Stomach (tissue), 8 donors: ENCODE measurements at regions not wholly inside any gene's neighbourhood (a gene's known extent, or its start where the extent isn't known, plus 50 kb on each side); places are given as distances from the start of the nearest gene placed in this dataset.
A peak's percentile ranks its signal among the peaks of the same experiment; 100 is the strongest.

Experiments
- DNase-seq, 2 donors: peaks; one replicate each; pipeline versions ENCODE4 v3.0.0 to v3.0.0-alpha.2; 2013 to 2019
- H3K27ac ChIP-seq, 5 donors: fragments of 200-600 bp in 4 of 5; sonication (generic) in 4 of 5; one replicate each; pipeline ENCODE4 v1.5.1; 2013 to 2019; ENCODE audit warnings: mild to moderate bottlenecking in 1 of 5, moderate library complexity in 1 of 5
- H3K27me3 ChIP-seq, 3 donors: fragments of 200-600 bp; sonication (generic); one replicate each; pipeline ENCODE4 v1.5.1; 2017 to 2019; ENCODE audit warnings: mixed run types in 1 of 3
- H3K36me3 ChIP-seq, 4 donors: fragments of 200-600 bp; sonication (generic); 1 replicate in 3 of 4; 2 replicates in 1 of 4; pipeline ENCODE4 v1.5.1; 2016 to 2019
- H3K4me1 ChIP-seq, 4 donors: fragments of 200-600 bp; sonication (generic); one replicate each; pipeline ENCODE4 v1.5.1; 2016 to 2019
- H3K4me3 ChIP-seq, 4 donors: fragments of 200-600 bp; sonication (generic) in 3 of 4; one replicate each; pipeline ENCODE4 v1.5.1; 2016 to 2019; ENCODE audit warnings: mild to moderate bottlenecking in 1 of 4
- H3K9me3 ChIP-seq, 4 donors: fragments of 200-600 bp; sonication (generic); one replicate each; pipeline ENCODE4 v1.5.1; 2016 to 2019
- EP300 ChIP-seq: sonication (generic); formaldehyde crosslinking; IDR thresholded peaks from one replicate; pipeline ENCODE4 v1.6.1; 2017; ENCODE audit warnings: antibody characterized with exemption
- POLR2A ChIP-seq, 4 donors: fragments of 450-650 bp; IDR thresholded peaks; one replicate each; pipeline ENCODE4 v1.6.1; 2016; ENCODE audit warnings: antibody characterized with exemption in 4 of 4, control low read depth in 2 of 4, mild to moderate bottlenecking in 1 of 4, moderate library complexity in 1 of 4
- POLR2AphosphoS5 ChIP-seq, 3 donors: sonication (generic); formaldehyde crosslinking; IDR thresholded peaks; one replicate each; pipeline ENCODE4 v1.6.1; 2016; ENCODE audit warnings: antibody characterized with exemption in 3 of 3
- WGBS, 5 donors: extraction: QIAGEN DNeasy Blood & Tissue Kit in 3 of 5; methylation state at CpG; one replicate each; pipeline versions ENCODE4 v1.1.5 to v1.1.7; 2013 to 2018; 5-methylcytosine and 5-hydroxymethylcytosine counted together
- intact Hi-C: fragments of 100-400 bp; cut with DNase I; formaldehyde crosslinking; loops from one replicate; pipeline ENCODE4 v1.15.1; 2023; ENCODE audit warnings: low total_unique reads
- TF ChIP-seq, protein P1 (sequence below), 7 experiments: fragments of 450-650 bp in 4 of 7; fragments of 200-600 bp in 3 of 7; sonication (generic) in 3 of 7; IDR thresholded peaks; one replicate each; pipeline ENCODE4 v1.5.1; 2016 to 2019; ENCODE audit warnings: antibody characterized with exemption in 7 of 7, control low read depth in 2 of 7, mild to moderate bottlenecking in 1 of 7
- donor health status: healthy with polysubstance abuse.
- donor health status: Bipolar disorder and iron deficiency.
- donor health status: healthy.

DNA sequence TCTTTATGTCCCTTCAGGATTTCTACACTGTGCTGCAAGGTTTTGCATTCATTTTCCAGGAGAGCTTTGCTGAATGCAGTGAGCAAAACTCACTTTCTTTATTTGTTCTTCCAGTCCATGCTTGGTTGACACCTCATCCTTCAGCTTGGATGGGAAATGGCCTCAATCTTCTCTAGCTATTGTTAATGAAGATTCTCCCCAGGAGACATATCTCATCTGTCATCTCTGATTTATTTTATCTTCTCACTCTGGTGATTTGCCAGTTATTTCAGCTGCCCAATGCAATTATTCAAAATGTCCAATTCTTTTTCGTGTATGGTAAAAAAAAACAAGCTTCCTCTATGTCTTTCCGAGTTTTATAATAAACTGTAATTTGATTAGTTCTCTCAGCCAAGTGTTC, 77.9 kb upstream of the PAK5 start:
- TF ChIP-seq, protein P1, sequence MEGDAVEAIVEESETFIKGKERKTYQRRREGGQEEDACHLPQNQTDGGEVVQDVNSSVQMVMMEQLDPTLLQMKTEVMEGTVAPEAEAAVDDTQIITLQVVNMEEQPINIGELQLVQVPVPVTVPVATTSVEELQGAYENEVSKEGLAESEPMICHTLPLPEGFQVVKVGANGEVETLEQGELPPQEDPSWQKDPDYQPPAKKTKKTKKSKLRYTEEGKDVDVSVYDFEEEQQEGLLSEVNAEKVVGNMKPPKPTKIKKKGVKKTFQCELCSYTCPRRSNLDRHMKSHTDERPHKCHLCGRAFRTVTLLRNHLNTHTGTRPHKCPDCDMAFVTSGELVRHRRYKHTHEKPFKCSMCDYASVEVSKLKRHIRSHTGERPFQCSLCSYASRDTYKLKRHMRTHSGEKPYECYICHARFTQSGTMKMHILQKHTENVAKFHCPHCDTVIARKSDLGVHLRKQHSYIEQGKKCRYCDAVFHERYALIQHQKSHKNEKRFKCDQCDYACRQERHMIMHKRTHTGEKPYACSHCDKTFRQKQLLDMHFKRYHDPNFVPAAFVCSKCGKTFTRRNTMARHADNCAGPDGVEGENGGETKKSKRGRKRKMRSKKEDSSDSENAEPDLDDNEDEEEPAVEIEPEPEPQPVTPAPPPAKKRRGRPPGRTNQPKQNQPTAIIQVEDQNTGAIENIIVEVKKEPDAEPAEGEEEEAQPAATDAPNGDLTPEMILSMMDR (IDR thresholded peaks at IDR 0.05), result no peak
- TF ChIP-seq EP300 (no peak), POLR2AphosphoS5 (IDR thresholded peaks at IDR 0.05) (no peak), POLR2A (IDR thresholded peaks at IDR 0.05) (no peak)
- Histone ChIP-seq H3K36me3 (no peaks in the 10 kb centered on the region), H3K9me3 (no peaks in the 10 kb centered on the region), H3K27ac (no peak overlapping the region), H3K4me3 (no peak overlapping the region), H3K27me3 (no peaks in the 10 kb centered on the region), H3K4me1 (no peaks in the 10 kb centered on the region)
- WGBS, 5 donors, result 46 to 64% (median 57%) methylated on average over 2 of the region's 2 CpGs
- no peak for DNase-seq
- intact Hi-C loops, result no loop called here

- no peaks in the 10 kb centered on the region for H3K36me3 ChIP-seq
- TF ChIP-seq, protein P1 (IDR thresholded peaks at IDR 0.05), result peak in 5 of 7 experiments; percentile 35 to 81 (median 68)
- TF ChIP-seq POLR2A (IDR thresholded peaks at IDR 0.05), result no peak
- TF ChIP-seq POLR2AphosphoS5 (IDR thresholded peaks at IDR 0.05), result no peak
- no peak for TF ChIP-seq EP300
- intact Hi-C loops, result no loop called here
- peak; percentile 56 to 70 for DNase-seq
- H3K27ac ChIP-seq, result no peak overlapping the region
- no peaks in the 10 kb centered on the region for H3K27me3 ChIP-seq
- H3K4me1 ChIP-seq, result no peaks in the 10 kb centered on the region
- 0 to 2% (median 1%) methylated on average over 8 of the region's 8 CpGs for WGBS, 5 donors
- H3K9me3 ChIP-seq, result no peaks in the 10 kb centered on the region
- no peak overlapping the region for H3K4me3 ChIP-seq
These were observed 74.1 kb upstream of the PAK5 start for GRCh38 chr20:9912858-9913434.

DNA sequence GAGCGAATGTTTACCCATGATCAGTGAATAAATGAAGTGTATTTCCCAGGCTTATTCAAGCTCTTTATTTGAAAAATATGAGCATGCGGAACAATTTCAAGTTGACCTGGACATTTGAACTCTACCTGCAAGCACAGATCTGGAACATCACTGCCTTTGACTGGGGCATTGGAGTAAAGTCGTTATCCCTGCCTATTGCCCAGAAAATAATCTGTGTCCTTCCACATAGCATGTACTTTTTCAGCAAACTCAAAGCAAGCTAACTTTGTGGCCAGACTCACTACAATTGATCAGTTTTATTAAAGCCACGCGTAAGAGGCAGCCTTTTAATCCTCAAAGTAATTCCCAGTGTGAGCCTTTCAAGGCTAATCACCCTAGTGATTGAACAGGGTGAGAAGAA, 73.4 kb upstream of the PAK5 start:
- TF ChIP-seq, protein P1 (IDR thresholded peaks at IDR 0.05), result no peak
- no peak for TF ChIP-seq POLR2AphosphoS5 (IDR thresholded peaks at IDR 0.05)
- TF ChIP-seq EP300, result no peak
- TF ChIP-seq POLR2A (IDR thresholded peaks at IDR 0.05), result no peak
- Histone ChIP-seq H3K4me3 (no peak overlapping the region), H3K4me1 (no peaks in the 10 kb centered on the region), H3K27ac (no peak overlapping the region), H3K27me3 (no peaks in the 10 kb centered on the region), H3K9me3 (no peaks in the 10 kb centered on the region), H3K36me3 (no peaks in the 10 kb centered on the region)
- intact Hi-C loops, result no loop called here
- 80 to 90% (median 84%) methylated on average over 5 of the region's 5 CpGs for WGBS, 5 donors
- DNase-seq, result no peak

- no peak overlapping the region for H3K27ac ChIP-seq
- TF ChIP-seq EP300, result no peak
- TF ChIP-seq POLR2AphosphoS5 (IDR thresholded peaks at IDR 0.05), result no peak
- no peak for TF ChIP-seq POLR2A (IDR thresholded peaks at IDR 0.05)
- TF ChIP-seq, protein P1 (IDR thresholded peaks at IDR 0.05), result no peak
- 54 to 71% (median 62%) methylated on average over 3 of the region's 3 CpGs for WGBS, 5 donors
- no peak overlapping the region for H3K4me3 ChIP-seq
- no peaks in the 10 kb centered on the region for H3K9me3 ChIP-seq
- intact Hi-C loops, result no loop called here
- H3K27me3 ChIP-seq, result no peaks in the 10 kb centered on the region
- H3K36me3 ChIP-seq, result no peaks in the 10 kb centered on the region
- no peaks in the 10 kb centered on the region for H3K4me1 ChIP-seq
- DNase-seq, result no peak
These were observed 72.6 kb upstream of the PAK5 start for GRCh38 chr20:9911519-9911918.
